ENCODE measurements at regions not wholly inside any gene's neighbourhood (a gene's known extent, or its start where the extent isn't known, plus 50 kb on each side); places are given as distances from the start of the nearest gene placed in this dataset.

- no peaks in the 10 kb centered on the region for H3K4me1 ChIP-seq
- H3K4me3 Mint-ChIP-seq (ENCODE audit: unreplicated experiment) = no peak overlapping the region
- H3K36me3 Mint-ChIP-seq (ENCODE audit: insufficient read depth, unreplicated experiment) = no peaks in the 10 kb centered on the region
- H3K9me3 Mint-ChIP-seq (ENCODE audit: unreplicated experiment) = peaks cover 8% of the 10 kb centered on the region
- no peaks in the 10 kb centered on the region for H3K27me3 ChIP-seq (replicated peaks; ENCODE audit: control insufficient read depth, insufficient read depth, low read length)
- no TSS peak for BruUV-seq (replicated peaks)
- no peaks in the 10 kb centered on the region for H3K36me3 ChIP-seq (ENCODE audit: control insufficient read depth, insufficient read depth, low read length)
- no peaks in the 10 kb centered on the region for H3K27me3 Mint-ChIP-seq (ENCODE audit: insufficient read depth, unreplicated experiment)
- DNase-seq = no peak
- no peak for TF ChIP-seq CTCF (IDR thresholded peaks at IDR 0.05; ENCODE audit: insufficient read depth in 1 of 2, low read depth in 1 of 2, low read length in 1 of 2, severe bottlenecking in 1 of 2, unreplicated experiment in 1 of 2)
- H3K9me3 ChIP-seq = no peaks in the 10 kb centered on the region
- no peak overlapping the region for H3K27ac Mint-ChIP-seq (ENCODE audit: unreplicated experiment)
- H3K4me3 ChIP-seq (ENCODE audit: low read depth, low read length) = no peak overlapping the region
- ChIA-PET CTCF (no interaction called here), POLR2A (no interaction called here)
- peaks cover 10% of the 10 kb centered on the region for H3K4me1 Mint-ChIP-seq (ENCODE audit: low read depth, unreplicated experiment)
- intact Hi-C loops (cut with micrococcal nuclease; ENCODE audit: unreplicated experiment) = no loop called here
These were observed 235.4 kb upstream of the SESN3 start for GRCh38 chr11:95466416-95466815.

GRCh38 chr11:95465887-95466286 lies 234.9 kb upstream of the SESN3 start:
- ChIA-PET POLR2A (no interaction called here), CTCF (no interaction called here)
- Histone ChIP-seq H3K4me1 (no peaks in the 10 kb centered on the region), H3K27me3 (replicated peaks; ENCODE audit: control insufficient read depth, insufficient read depth, low read length) (no peaks in the 10 kb centered on the region), H3K4me3 (ENCODE audit: low read depth, low read length) (no peak overlapping the region), H3K36me3 (ENCODE audit: control insufficient read depth, insufficient read depth, low read length) (no peaks in the 10 kb centered on the region), H3K9me3 (no peaks in the 10 kb centered on the region)
- peak in 1 of 2 experiments; percentile 14 for DNase-seq
- Mint-ChIP-seq H3K4me3 (ENCODE audit: unreplicated experiment) (no peak overlapping the region), H3K27ac (ENCODE audit: unreplicated experiment) (no peak overlapping the region), H3K27me3 (ENCODE audit: insufficient read depth, unreplicated experiment) (no peaks in the 10 kb centered on the region), H3K9me3 (ENCODE audit: unreplicated experiment) (peaks cover 13% of the 10 kb centered on the region), H3K4me1 (ENCODE audit: low read depth, unreplicated experiment) (peaks cover 10% of the 10 kb centered on the region), H3K36me3 (ENCODE audit: insufficient read depth, unreplicated experiment) (no peaks in the 10 kb centered on the region)
- intact Hi-C loops (cut with micrococcal nuclease; ENCODE audit: unreplicated experiment) = no loop called here
- TF ChIP-seq CTCF (IDR thresholded peaks at IDR 0.05; ENCODE audit: insufficient read depth in 1 of 2, low read depth in 1 of 2, low read length in 1 of 2, severe bottlenecking in 1 of 2, unreplicated experiment in 1 of 2) = no peak
- BruUV-seq (replicated peaks) = no TSS peak

GRCh38 chr11:95461858-95462257 lies 230.9 kb upstream of the SESN3 start:
- POLR2A ChIA-PET = no interaction called here
- Histone ChIP-seq H3K36me3 (ENCODE audit: control insufficient read depth, insufficient read depth, low read length) (no peaks in the 10 kb centered on the region), H3K4me1 (no peaks in the 10 kb centered on the region), H3K4me3 (ENCODE audit: low read depth, low read length) (no peak overlapping the region), H3K27me3 (replicated peaks; ENCODE audit: control insufficient read depth, insufficient read depth, low read length) (no peaks in the 10 kb centered on the region), H3K9me3 (no peaks in the 10 kb centered on the region)
- DNase-seq = no peak
- BruUV-seq (replicated peaks) = no TSS peak
- CTCF ChIA-PET = no interaction called here
- no peak for TF ChIP-seq CTCF (IDR thresholded peaks at IDR 0.05; ENCODE audit: insufficient read depth in 1 of 2, low read depth in 1 of 2, low read length in 1 of 2, severe bottlenecking in 1 of 2, unreplicated experiment in 1 of 2)
- Mint-ChIP-seq H3K9me3 (ENCODE audit: unreplicated experiment) (peaks cover 21% of the 10 kb centered on the region), H3K27me3 (ENCODE audit: insufficient read depth, unreplicated experiment) (no peaks in the 10 kb centered on the region), H3K36me3 (ENCODE audit: insufficient read depth, unreplicated experiment) (no peaks in the 10 kb centered on the region), H3K27ac (ENCODE audit: unreplicated experiment) (no peak overlapping the region), H3K4me3 (ENCODE audit: unreplicated experiment) (no peak overlapping the region), H3K4me1 (ENCODE audit: low read depth, unreplicated experiment) (peaks cover 4% of the 10 kb centered on the region)
- intact Hi-C loops (cut with micrococcal nuclease; ENCODE audit: unreplicated experiment) = no loop called here

Data from Caco-2 (cell line).